HL-60 (cell line): ENCODE measurements at regions not wholly inside any gene's neighbourhood (a gene's known extent, or its start where the extent isn't known, plus 50 kb on each side); places are given as distances from the start of the nearest gene placed in this dataset.

ENCODE experiments used
- DNase-seq, 2 experiments: peaks; one replicate each; pipeline ENCODE4 v3.0.0-alpha.2; 2010 to 2020; ENCODE audit warnings: low read depth in 1 of 2, low spot score in 1 of 2
- H3K27ac ChIP-seq: fragments of 250-450 bp; sonication (Bioruptor Pico); replicated peaks from 2 replicates; pipeline ENCODE4 v1.5.1; 2020; ENCODE audit warnings: mild to moderate bottlenecking, moderate library complexity
- H3K27me3 ChIP-seq: fragments of 250-450 bp; sonication (Bioruptor Pico); 2 replicates; pipeline ENCODE4 v1.5.1; 2021; ENCODE audit warnings: mild to moderate bottlenecking, moderate library complexity; ENCODE audit not compliant: insufficient read depth, poor library complexity, severe bottlenecking
- H3K4me3 ChIP-seq: replicated peaks from 2 replicates; pipeline ENCODE4 v1.5.1; 2011; ENCODE audit warnings: mild to moderate bottlenecking, control low read depth, low read length; ENCODE audit not compliant: insufficient read depth
- GABPA ChIP-seq: IDR thresholded peaks from 2 replicates; pipeline ENCODE4 v1.6.1; 2012; ENCODE audit warnings: low read depth
- POLR2AphosphoS5 ChIP-seq: IDR thresholded peaks from 2 replicates; pipeline ENCODE4 v1.6.1; 2012; ENCODE audit warnings: low read depth
- SPI1 ChIP-seq: IDR thresholded peaks from 2 replicates; pipeline ENCODE4 v1.6.1; 2012; ENCODE audit warnings: low read depth, mild to moderate bottlenecking, borderline replicate concordance
- TF ChIP-seq, protein P1 (sequence below): IDR thresholded peaks from 2 replicates; pipeline ENCODE4 v1.6.1; 2012; ENCODE audit warnings: low read depth; ENCODE audit not compliant: insufficient replicate concordance
- TF ChIP-seq, protein P2 (sequence below): IDR thresholded peaks from one replicate; pipeline ENCODE4 v1.5.1; 2011; ENCODE audit warnings: low read length, control low read depth, inconsistent platforms; ENCODE audit not compliant: insufficient read depth

DNA sequence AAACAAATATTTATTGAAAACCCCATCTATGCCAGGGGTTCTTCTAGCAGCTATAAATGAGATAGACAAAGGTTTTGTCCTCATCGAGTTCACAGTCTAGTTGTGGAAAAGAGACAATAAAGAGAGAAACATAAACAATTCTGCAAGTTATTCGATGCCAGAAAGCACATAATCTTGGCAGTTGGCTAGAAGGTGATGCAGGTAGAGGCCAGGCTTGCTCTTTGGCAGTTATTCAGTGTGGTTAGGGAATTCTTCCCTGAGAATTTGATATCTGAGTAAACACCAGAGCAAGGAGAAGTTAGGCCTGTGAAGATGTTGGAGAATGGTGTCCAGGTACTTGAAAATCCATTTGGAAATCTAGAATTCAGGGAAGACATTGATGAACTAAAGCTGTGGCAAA lies 547.4 kb downstream of the SLC4A3 start:
- Histone ChIP-seq H3K4me3 (no peak overlapping the region), H3K27ac (no peak overlapping the region), H3K27me3 (no peaks in the 10 kb centered on the region)
- DNase-seq: no peak
- TF ChIP-seq, protein P1, sequence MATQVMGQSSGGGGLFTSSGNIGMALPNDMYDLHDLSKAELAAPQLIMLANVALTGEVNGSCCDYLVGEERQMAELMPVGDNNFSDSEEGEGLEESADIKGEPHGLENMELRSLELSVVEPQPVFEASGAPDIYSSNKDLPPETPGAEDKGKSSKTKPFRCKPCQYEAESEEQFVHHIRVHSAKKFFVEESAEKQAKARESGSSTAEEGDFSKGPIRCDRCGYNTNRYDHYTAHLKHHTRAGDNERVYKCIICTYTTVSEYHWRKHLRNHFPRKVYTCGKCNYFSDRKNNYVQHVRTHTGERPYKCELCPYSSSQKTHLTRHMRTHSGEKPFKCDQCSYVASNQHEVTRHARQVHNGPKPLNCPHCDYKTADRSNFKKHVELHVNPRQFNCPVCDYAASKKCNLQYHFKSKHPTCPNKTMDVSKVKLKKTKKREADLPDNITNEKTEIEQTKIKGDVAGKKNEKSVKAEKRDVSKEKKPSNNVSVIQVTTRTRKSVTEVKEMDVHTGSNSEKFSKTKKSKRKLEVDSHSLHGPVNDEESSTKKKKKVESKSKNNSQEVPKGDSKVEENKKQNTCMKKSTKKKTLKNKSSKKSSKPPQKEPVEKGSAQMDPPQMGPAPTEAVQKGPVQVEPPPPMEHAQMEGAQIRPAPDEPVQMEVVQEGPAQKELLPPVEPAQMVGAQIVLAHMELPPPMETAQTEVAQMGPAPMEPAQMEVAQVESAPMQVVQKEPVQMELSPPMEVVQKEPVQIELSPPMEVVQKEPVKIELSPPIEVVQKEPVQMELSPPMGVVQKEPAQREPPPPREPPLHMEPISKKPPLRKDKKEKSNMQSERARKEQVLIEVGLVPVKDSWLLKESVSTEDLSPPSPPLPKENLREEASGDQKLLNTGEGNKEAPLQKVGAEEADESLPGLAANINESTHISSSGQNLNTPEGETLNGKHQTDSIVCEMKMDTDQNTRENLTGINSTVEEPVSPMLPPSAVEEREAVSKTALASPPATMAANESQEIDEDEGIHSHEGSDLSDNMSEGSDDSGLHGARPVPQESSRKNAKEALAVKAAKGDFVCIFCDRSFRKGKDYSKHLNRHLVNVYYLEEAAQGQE: no peak
- TF ChIP-seq, protein P2, sequence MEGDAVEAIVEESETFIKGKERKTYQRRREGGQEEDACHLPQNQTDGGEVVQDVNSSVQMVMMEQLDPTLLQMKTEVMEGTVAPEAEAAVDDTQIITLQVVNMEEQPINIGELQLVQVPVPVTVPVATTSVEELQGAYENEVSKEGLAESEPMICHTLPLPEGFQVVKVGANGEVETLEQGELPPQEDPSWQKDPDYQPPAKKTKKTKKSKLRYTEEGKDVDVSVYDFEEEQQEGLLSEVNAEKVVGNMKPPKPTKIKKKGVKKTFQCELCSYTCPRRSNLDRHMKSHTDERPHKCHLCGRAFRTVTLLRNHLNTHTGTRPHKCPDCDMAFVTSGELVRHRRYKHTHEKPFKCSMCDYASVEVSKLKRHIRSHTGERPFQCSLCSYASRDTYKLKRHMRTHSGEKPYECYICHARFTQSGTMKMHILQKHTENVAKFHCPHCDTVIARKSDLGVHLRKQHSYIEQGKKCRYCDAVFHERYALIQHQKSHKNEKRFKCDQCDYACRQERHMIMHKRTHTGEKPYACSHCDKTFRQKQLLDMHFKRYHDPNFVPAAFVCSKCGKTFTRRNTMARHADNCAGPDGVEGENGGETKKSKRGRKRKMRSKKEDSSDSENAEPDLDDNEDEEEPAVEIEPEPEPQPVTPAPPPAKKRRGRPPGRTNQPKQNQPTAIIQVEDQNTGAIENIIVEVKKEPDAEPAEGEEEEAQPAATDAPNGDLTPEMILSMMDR: no peak
- TF ChIP-seq GABPA: no peak
- no peak for TF ChIP-seq POLR2AphosphoS5
- no peak for TF ChIP-seq SPI1

DNA sequence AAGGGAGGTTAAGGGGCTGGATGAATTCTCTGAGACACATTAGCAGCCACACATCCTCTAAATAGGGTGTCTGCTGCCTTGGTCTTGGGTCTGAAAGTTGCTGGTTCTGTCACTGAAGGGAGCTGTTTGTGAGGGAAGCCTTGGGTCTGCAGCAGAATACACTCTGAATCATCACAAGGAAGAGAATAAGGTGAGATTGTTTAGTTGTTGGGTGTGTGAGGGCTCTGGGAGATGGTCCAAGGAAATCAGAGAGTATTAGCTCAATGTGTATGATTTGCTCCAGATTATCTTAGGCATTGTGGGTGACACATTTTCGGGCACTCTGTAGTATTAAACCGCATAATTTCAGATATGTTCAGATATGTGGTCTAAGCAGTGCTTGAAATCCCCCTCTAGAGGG lies 548.5 kb downstream of the SLC4A3 start:
- TF ChIP-seq, protein P2: no peak
- TF ChIP-seq SPI1: no peak
- no peak for TF ChIP-seq POLR2AphosphoS5
- TF ChIP-seq, protein P1: no peak
- TF ChIP-seq GABPA: no peak
- no peak for DNase-seq
- Histone ChIP-seq H3K27ac (no peak overlapping the region), H3K27me3 (no peaks in the 10 kb centered on the region), H3K4me3 (no peak overlapping the region)

DNA sequence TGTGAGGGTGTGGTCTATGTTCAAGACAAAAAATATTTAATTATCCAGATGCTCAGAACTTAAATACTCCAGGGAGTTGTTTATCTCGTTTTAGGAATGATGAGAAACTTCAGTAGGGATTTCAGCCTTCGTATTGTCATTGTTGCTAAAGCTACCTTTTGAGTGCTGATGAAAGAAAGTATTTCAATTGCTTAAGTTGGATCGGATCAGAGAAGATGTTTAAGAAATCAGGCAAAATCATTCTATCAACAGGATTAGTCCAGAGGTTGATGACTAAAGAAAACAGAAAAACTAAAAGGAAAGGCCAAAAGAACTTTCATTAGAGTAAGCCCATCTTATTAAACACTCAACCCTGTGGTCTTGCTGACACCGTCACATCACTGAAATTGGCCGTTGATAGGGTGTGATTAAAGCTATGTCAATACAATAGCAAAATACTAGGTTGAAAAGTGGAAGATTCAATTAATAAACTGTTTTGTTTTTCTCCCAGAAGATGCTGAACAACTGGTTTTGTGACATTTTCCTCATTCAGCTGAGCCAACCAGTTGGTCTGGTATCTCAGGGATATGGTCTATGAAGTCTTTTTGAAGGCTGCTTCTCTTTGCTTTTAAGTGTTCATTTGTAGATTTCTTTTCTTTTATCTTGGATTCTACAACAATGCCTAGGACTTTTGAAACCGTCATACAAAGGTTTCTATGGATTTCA lies 551.7 kb downstream of the SLC4A3 start:
- Histone ChIP-seq H3K27ac (no peak overlapping the region), H3K27me3 (no peaks in the 10 kb centered on the region), H3K4me3 (no peak overlapping the region)
- no peak for TF ChIP-seq SPI1
- TF ChIP-seq, protein P1: no peak
- TF ChIP-seq POLR2AphosphoS5: no peak
- no peak for TF ChIP-seq GABPA
- TF ChIP-seq, protein P2: no peak
- DNase-seq: no peak
